Left lung (tissue), 4 donors: ENCODE measurements at regions not wholly inside any gene's neighbourhood (a gene's known extent, or its start where the extent isn't known, plus 50 kb on each side); places are given as distances from the start of the nearest gene placed in this dataset.
A peak's percentile ranks its signal among the peaks of the same experiment; 100 is the strongest.

Experiments used
- ATAC-seq: fragments of 200-7000 bp; cut with Tn5 transposase; one replicate; pipeline ENCODE4 v1.9.1; 2020; ENCODE audit warnings: moderate library complexity
- DNase-seq, 4 donors: peaks; one replicate each; pipeline ENCODE4 v3.0.0-alpha.2; 2013 to 2020
- H3K27ac ChIP-seq, 2 donors: fragments of 200-600 bp; sonication (generic) in 1 of 2; one replicate each; pipeline versions ENCODE4 v1.5.0 to v1.8.0; 2020 to 2021
- H3K27me3 ChIP-seq, 2 donors: fragments of 200-600 bp; sonication (generic) in 1 of 2; one replicate each; pipeline versions ENCODE4 v1.5.0 to v1.8.0; 2020 to 2021
- H3K36me3 ChIP-seq, 2 donors: fragments of 200-600 bp; sonication (generic) in 1 of 2; one replicate each; pipeline versions ENCODE4 v1.5.0 to v1.8.0; 2020 to 2021
- H3K4me1 ChIP-seq, 2 donors: fragments of 200-600 bp; one replicate each; pipeline ENCODE4 v1.8.0; 2021
- H3K4me3 ChIP-seq, 2 donors: fragments of 200-600 bp; sonication (generic) in 1 of 2; one replicate each; pipeline versions ENCODE4 v1.5.0 to v1.8.0; 2020 to 2021; ENCODE audit warnings: mild to moderate bottlenecking in 1 of 2
- H3K9me3 ChIP-seq, 2 donors: fragments of 200-600 bp; sonication (generic) in 1 of 2; one replicate each; pipeline versions ENCODE4 v1.5.0 to v1.8.0; 2020 to 2021
- intact Hi-C, 2 donors: fragments of 100-400 bp; cut with DNase I; formaldehyde crosslinking; loops; one replicate each; pipeline versions ENCODE4 v1.11.2 to v1.14.2; 2022
- TF ChIP-seq, protein P1 (sequence below), 2 donors: fragments of 200-600 bp; sonication (generic) in 1 of 2; IDR thresholded peaks; one replicate each; pipeline versions ENCODE4 v1.5.0 to v1.8.0; 2021; ENCODE audit warnings: antibody characterized with exemption in 2 of 2
- donor health status: DM: no; HTN: yes; CAD: no.
- donor health status: DM: no; HTN: no; CAD: no.

DNA sequence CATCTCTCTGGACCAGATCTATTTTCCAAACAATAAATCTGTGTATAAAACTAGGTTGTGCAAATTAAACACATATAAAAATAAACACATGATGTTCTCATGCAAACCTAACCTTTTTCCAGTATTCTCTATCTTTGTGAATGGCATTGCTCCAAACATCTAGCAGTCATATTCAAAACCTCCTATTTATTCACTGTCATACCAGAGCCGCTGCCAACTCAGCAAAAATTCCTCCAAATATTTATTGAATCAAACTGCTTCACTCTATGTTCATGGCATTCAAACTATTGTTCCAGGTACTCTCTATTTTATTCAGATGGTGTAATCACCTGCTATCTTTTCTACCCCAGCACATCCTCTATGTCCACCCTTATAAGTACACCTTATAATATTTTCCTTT is 652.1 kb upstream of the RIOK2 start:
- no peak overlapping the region for H3K27ac ChIP-seq
- H3K4me1 ChIP-seq, result no peaks in the 10 kb centered on the region
- no peak overlapping the region for H3K4me3 ChIP-seq
- intact Hi-C loops, result no loop called here
- peaks cover 0 to 3% of the 10 kb centered on the region in 2 donors for H3K9me3 ChIP-seq
- ATAC-seq (no peak), DNase-seq (no peak)
- H3K36me3 ChIP-seq, result no peaks in the 10 kb centered on the region
- TF ChIP-seq, protein P1, sequence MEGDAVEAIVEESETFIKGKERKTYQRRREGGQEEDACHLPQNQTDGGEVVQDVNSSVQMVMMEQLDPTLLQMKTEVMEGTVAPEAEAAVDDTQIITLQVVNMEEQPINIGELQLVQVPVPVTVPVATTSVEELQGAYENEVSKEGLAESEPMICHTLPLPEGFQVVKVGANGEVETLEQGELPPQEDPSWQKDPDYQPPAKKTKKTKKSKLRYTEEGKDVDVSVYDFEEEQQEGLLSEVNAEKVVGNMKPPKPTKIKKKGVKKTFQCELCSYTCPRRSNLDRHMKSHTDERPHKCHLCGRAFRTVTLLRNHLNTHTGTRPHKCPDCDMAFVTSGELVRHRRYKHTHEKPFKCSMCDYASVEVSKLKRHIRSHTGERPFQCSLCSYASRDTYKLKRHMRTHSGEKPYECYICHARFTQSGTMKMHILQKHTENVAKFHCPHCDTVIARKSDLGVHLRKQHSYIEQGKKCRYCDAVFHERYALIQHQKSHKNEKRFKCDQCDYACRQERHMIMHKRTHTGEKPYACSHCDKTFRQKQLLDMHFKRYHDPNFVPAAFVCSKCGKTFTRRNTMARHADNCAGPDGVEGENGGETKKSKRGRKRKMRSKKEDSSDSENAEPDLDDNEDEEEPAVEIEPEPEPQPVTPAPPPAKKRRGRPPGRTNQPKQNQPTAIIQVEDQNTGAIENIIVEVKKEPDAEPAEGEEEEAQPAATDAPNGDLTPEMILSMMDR (IDR thresholded peaks at IDR 0.05), result no peak
- no peaks in the 10 kb centered on the region for H3K27me3 ChIP-seq

DNA sequence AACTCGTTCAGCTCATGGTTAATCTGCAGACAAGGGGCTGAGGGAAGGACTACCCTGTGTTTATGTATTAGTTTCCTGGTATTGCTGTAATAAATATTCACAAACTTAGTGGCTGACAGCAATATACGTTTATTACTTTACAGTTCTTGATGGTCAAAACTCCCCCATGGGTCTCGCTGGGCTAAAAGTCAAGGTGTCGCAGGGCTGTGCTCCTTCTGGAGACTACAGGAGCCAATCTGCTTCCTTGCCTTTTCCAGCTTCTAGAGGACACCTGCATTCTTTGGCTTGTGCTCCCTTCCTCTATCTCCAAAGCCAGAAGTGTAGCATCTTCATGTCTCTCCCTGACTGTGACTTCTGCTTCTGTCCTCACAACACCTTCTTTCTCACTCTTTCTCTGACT is 653.8 kb upstream of the RIOK2 start:
- Histone ChIP-seq H3K4me1 (no peaks in the 10 kb centered on the region), H3K9me3 (no peaks in the 10 kb centered on the region), H3K36me3 (no peaks in the 10 kb centered on the region), H3K4me3 (no peak overlapping the region), H3K27me3 (no peaks in the 10 kb centered on the region), H3K27ac (no peak overlapping the region)
- intact Hi-C loops, result no loop called here
- DNase-seq, result no peak
- ATAC-seq, result no peak
- TF ChIP-seq, protein P1 (IDR thresholded peaks at IDR 0.05), result no peak

DNA sequence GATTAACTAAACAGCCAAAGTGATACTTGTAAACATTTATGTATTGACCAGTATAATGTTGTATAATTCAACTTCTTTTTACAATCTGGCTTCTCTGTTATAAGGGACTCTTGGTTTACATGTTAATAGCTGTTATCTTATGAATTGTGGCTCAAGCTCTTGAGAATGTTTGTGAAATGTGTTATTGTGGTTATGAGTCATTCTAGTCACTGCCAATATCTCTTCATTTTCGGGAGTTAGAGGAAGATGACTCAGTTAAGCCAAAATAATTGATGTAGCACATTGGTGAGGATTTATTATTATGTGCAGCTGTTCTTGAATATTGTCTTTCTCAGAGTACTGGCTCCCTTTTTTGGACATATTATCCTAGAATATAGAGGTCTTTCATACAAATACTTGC is 655.2 kb upstream of the RIOK2 start:
- no peaks in the 10 kb centered on the region for H3K36me3 ChIP-seq
- TF ChIP-seq, protein P1 (IDR thresholded peaks at IDR 0.05), result no peak
- H3K4me3 ChIP-seq, result no peak overlapping the region
- ATAC-seq (peak; percentile 56), DNase-seq (peak in 2 of 4 donors; percentile 19 to 30)
- H3K27ac ChIP-seq, result no peak overlapping the region
- H3K27me3 ChIP-seq, result no peaks in the 10 kb centered on the region
- no peaks in the 10 kb centered on the region for H3K9me3 ChIP-seq
- intact Hi-C loops, result no loop called here
- H3K4me1 ChIP-seq, result no peaks in the 10 kb centered on the region

DNA sequence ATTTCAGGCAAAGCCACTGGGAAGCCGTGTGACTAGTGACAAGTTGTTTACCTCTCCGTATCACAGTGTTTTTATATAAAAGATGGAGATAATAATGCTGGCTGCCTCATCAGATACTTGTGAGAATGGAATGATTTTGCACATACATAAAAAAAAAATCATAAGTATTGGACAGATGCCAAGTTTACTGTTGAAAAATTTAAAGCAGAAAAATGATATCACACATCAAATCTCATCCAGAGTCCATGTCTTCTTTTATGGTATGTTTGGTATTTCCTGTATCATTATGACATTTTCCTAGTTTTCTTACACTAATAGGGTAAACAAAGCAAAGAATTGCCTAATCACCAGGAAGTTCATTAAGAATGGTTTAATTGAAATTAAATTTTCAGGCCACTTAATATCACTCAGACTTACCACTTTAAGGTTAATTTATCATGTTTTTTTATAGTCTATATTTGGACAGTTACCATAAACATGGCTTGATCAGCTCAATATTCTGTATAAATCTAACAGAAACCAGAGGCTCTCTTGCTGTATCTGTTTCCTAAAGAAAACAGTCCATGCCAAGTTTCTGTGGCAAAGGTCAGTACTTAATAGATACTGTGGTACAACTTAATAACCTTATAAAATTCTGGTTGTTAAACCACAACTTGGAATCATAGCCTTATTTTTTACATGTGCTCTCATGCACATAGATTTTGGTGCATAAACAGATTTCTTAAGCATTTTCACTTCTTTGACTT is 656.5 kb upstream of the RIOK2 start:
- H3K4me1 ChIP-seq, result no peaks in the 10 kb centered on the region
- no peaks in the 10 kb centered on the region for H3K36me3 ChIP-seq
- intact Hi-C loops, result no loop called here
- no peaks in the 10 kb centered on the region for H3K27me3 ChIP-seq
- no peak for ATAC-seq
- TF ChIP-seq, protein P1 (IDR thresholded peaks at IDR 0.05), result no peak
- H3K27ac ChIP-seq, result no peak overlapping the region
- no peak overlapping the region for H3K4me3 ChIP-seq
- peak in 1 of 4 donors; percentile 7 for DNase-seq
- no peaks in the 10 kb centered on the region for H3K9me3 ChIP-seq

DNA sequence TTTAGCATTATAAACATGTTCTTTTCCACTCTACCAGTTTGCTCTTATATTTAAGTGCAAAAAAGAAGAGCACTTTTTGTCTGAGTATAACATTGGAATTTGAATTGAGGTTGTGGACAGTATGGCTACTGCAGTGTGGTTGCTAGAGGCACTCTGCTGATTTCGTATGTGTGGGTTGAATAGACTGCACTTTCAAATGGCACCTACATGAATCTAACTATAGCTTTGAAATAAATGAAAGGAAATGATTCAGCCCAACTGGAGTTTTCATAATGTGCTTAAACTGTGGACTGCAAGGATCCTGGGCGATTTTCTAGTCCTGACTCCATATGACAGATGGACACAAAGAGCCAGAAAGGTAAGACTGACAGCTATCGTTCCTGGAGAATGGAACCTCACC is 657.6 kb upstream of the RIOK2 start:
- Histone ChIP-seq H3K27ac (no peak overlapping the region), H3K36me3 (no peaks in the 10 kb centered on the region), H3K4me3 (no peak overlapping the region), H3K27me3 (no peaks in the 10 kb centered on the region), H3K4me1 (no peaks in the 10 kb centered on the region), H3K9me3 (no peaks in the 10 kb centered on the region)
- no peak for DNase-seq
- intact Hi-C loops, result no loop called here
- no peak for ATAC-seq
- TF ChIP-seq, protein P1 (IDR thresholded peaks at IDR 0.05), result no peak
